ENCODE measurements at regions not wholly inside any gene's neighbourhood (a gene's known extent, or its start where the extent isn't known, plus 50 kb on each side); places are given as distances from the start of the nearest gene placed in this dataset.

DNA sequence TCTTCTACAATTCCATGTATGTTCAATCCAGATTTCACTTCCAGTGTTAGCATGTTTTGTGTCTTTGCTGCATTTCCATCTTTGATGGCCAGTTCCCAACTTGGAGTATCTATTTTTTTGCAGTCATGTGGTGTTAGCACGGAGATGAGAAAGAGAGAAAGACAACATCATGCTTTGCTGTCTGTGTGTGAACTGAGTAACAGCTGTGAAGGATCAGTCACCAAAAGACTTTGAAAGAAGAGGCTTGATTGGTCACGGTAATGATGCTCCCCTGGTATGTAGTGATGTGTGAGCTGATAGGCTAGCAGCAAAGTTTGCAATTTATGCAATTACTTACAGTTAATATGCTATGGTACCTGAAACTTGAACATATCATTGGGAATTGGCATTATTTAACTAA is 731.3 kb upstream of the NRSN1 start:
- DNase-seq = no peak

DNA sequence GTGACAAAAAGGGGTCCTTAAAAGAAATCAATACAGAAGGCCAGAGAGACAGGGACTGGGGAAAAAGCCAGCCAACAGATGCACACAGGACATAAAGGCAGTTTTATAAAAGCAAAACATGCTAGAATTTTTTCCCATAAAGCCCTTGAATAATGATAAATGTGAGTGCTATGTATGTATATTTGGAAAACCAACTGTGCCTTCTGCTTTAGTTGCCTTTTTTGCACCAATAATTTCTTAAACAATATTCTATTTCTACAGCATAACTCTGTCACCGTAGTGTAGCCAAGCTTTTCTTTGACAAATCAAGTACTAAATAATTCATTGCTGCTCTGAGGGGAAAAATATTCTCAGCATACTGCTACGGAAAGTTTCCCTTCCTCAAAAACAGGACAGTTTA is 730.6 kb upstream of the NRSN1 start:
- DNase-seq = no peak

DNA sequence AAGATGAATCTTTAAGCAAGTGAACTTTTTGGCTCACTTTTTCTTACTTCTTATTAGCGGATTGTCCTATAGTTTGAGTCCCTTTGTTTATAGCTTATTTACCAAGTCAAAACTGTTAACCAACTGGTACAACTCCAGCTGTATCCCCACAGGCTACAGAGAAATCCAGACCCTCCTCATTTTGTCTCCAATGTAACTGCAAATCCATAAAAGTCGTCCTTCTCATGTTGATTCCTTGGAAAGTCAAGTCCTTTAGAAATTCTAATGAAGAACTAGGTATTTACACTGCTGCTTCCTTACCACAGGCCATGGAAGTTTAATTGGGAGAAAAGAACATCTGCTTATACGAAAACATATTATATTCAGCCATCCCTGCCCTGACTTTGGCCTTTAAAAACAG is 729.1 kb upstream of the NRSN1 start:
- DNase-seq = no peak

DNA sequence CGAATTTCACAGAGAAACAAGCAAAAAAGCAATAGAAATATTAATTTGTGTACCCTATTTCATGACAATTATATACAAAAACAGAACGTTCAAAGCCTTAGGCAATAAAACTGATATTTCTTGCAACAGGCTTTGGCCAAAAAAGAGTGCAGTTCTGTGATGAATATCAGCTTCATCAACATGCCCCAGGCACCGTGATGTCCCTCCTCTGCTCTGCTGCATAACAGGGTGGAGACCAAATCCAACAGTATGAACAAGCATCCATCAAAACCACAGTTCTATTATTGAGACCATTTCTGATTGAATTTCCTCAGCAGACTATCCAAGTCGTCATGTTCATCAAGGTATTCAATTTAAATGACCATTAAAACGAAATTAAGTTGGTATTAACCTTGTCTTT is 722.6 kb upstream of the NRSN1 start:
- no peak for DNase-seq

DNA sequence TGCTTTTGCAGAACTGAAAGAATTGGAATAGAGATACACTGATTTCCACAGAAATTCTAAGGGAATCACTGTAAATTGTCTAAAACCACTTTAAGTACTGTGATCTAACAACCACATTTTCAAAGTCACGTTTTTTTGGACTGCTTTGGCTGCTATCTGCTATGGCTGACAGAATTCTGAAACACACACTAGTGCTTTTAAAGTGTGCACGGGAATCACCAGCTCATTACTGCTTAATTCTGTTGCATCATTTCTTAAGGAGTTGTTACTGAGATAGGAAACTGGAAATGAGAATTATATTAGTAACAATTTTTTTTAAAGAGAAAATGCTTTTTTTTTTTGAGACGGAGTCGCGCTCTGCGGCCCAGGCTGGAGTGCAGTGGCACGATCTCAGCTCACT is 716.5 kb upstream of the NRSN1 start:
- no peak for DNase-seq

DNA sequence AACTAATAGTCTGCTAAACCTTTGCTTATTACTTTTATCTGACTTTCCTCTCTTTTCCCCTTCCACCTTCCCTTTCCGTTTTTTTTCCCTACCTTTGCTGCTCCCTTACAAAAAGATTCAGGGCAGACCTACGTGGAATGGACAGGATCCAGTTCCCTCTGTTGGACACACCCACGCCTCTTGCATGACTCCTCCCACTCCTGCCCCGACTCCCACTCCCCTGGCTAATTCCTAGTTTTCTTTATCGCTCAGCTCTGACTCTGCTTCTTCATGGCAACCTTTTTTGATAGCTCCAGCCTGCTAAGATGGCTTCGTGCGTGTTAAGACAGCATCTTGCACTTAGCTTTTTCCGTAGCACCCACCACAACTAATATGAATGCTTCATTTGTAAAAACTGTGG is 715.6 kb upstream of the NRSN1 start:
- DNase-seq = no peak

DNA sequence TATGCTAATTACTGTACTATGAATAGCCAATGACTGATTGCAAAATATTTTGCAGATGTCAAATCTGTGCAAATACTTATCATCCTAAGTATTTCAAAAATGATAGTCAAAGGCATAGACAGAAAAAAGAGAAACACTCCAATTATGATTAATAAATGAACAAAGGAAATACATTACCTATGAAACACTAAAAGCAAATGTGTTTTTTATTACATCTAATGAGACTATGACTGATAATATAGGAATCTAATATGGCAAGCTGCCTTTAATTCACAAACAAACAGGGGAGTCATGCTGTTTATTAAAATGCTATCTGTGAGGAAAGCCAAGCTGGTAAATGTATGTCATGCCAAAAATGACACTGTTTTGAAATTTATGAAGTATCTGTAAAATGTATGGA is 713.2 kb upstream of the NRSN1 start:
- DNase-seq = no peak

DNA sequence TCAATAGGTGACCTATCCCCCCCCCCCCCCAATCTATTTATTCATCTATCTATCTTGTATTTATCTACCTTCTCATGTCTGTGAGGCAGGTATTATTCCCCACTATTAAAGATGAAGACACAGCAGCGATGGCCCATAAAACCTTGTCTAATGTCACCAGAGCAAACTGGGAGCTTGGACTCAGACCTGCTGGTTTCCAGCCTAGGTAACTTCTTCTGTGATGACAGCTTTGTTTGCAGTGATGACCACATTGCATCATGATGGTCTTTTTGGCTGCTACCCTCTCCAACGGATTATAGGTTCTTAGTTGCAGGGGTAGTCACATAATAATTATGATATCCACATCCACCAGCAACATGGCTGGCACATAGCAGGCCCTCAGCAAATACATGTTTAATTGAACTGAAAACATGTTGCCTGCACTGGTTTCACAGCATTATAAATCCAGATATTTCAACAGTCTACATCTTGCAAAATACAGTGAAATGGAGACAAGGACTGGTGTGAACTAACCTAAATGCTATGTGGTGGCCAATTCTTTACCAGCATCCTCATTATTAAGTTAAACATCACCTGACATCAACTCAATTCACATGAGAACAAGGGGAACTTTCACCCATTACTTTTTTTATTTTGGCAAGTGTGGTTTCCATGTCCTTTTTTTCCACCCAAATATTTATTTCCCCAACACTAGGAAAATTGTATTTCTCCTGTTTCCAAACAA is 712.5 kb upstream of the NRSN1 start:
- no peak for DNase-seq

DNA sequence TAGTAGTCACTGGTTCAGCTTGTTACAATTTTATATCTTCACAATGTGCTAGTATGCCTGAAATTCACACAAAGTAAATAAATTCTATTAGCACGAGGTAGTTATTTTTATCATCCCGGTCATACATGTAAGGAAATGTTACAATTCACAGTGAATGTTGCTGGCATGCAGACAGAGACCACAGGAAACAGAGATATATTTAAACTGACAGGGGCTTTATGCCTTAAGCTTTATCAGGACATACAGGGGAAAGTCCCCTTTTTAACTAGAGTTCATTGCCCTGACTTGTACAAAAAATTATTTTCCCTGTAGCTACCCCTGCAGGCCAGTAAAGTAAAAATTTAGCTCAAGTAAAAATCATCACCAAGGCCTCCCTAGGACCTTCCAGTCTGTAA is 712.0 kb upstream of the NRSN1 start:
- no peak for DNase-seq

DNA sequence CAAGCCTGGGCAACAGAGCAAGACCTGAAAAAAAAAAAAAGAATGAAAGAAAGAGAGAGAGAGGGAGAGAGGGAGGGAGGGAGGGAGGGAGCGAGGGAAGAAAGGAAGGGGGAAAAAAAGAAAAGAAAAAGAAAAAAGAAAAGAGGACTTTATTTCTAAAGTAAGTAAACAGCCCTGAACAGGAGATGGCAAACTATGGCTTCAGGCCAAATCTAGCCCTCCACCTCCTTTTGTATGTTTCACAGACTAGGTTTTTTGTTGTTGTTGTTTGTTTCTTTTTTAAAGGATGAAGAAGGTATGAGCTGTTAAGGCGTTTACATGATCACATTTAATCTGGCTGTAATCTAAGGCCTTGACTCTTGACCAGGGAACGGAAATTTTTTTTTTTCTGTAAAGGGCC is 711.1 kb upstream of the NRSN1 start:
- no peak for DNase-seq

DNA sequence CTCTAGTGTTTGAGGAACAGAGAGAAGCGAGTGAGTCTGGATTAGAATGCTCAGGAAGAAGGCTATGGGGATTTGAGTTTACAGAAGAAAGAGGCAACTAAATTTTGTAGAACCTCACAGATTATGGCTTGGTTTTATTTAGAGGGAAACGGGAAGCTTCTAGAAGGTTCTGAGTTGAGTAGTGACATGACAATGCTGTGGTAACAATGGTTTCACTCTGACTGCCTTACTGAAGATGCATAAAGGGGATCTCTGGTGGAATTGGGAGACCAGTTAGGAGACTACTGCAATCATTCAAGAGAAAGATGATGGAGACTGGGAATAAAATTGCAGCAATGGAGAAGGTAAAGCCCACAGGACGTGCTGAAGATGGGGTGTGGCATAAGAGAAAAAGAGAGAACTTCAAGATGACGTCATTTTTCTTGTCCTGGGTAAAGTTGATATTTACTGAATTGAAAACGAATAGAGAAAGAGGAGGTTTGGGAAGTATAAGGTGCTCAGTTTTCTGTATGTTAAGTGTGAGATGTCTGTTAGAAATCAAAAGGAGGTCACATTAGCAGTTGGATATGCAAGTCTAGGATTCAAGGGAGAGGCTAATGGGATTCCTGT is 710.1 kb upstream of the NRSN1 start:
- DNase-seq = no peak

DNA sequence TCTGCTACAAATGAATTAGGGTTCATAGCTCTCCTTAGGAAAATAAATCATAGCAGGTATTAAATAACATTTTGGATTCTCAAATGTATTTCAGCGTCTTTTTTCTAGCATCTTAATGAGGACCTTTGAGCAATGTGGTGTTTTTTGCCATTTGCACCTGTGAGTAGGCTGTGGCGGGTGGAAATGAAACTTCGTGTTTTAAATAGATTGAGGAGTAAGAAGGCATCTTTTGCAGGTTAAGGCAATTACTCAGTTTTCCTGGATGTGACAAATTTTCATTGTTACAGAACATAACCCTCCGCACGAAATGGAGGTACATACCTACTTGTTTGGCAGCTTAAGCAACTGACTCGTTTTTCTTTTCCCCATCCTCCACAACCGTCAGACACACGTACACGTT is 708.9 kb upstream of the NRSN1 start:
- DNase-seq = no peak

DNA sequence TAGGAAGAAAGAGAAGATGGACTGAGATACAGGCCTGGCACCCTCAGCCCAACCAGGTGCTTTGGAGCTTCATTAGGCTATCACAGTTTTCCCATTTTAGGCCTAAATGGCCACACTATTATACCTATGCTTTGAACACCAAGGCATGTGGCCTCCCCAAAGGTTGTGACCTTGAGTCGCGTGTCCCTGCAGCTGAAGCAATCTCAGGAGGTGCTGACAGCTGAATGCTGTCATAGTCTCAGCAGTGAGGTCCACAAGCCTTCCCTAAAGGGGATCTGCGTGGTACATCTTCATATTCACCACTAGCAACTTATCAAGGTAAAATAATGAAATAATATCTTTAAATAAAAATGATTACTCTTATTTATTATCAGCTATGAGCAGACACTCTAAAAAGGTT is 707.9 kb upstream of the NRSN1 start:
- no peak for DNase-seq

DNA sequence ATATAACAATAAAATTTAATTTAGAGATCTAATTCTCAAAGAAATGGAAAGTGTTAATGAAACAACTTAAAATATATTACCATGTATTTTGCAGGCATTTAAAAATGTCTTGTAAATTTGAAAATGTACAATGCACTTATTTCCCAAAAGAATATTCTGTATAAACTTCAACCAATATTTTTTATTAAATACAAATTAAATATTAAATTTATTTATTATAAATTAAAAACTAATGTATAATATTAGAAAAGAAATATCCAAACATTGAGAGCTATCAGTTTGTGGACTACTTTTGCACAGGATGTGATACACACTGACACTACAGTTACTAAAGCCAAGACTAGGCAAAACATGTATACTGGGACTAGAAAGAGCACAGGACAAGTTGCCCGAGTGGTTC is 707.0 kb upstream of the NRSN1 start:
- no peak for DNase-seq

DNA sequence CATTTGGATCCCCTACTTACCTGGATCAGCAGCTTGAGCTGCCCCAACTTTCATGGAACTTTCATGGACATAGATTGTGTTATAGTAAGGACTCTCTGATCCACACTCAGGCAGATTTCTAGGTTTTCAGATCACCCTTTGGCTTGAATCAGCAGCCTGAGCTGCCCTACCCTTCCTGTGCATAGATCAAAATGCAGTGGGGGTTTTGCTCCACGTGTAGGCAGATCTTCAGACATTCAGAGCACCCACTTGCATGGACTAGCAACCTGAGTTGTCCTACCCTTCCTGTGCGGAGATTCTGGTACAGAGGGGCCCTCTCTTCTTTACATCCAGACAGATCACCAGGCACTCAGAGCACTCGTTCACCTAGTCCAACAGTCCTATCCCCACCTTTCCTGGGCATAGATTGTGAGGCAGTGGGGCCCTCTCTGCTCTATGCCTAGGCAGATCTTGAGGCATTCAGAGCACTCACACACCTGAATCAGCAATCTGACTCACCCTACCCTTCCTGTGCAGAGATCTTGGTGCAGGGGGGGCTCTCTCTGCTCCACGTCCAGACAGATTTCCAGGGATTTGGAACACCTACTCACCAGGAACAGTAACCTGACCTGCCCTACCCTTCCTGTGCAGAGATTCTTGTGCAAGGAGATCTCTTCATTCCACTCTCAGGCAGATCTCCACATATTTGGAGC is 705.2 kb upstream of the NRSN1 start:
- no peak for DNase-seq

DNA sequence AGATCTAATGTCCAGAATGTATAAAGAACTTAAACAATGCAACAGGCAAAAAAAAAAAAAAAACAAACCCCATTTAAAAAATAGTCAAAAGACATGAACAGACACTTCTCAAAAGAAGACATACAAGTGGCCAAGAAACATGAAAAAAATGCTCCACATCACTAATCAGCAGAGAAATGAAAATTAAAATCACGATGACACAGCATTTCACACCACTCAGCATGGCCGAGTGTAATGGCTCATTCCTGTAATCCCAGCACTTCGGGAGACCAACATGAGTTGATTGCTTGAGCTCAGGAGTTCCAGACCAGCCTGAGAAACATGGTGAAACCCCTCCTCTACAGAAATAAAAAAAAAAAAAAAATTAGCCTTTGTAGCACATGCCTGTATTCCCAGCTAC is 701.4 kb upstream of the NRSN1 start:
- DNase-seq = no peak

DNA sequence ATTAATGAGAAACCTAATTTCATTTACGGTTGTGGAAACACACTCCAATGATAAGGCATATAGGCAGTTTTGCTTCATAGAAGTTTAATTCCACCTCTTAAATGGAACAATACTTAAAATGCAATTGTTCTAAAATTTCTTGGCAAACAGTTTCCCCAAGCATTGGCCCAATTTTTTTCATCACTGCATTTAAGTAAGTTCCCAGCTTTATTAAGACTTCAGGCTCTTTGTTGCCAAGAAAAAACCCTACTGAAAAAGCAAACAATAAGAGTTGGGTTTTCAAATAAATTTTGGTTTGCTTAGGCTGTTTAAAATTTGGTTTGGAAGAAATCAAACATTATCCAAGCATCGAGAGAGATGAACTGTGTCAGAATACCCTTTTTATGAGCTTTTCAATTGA is 690.9 kb upstream of the NRSN1 start:
- no peak for DNase-seq

DNA sequence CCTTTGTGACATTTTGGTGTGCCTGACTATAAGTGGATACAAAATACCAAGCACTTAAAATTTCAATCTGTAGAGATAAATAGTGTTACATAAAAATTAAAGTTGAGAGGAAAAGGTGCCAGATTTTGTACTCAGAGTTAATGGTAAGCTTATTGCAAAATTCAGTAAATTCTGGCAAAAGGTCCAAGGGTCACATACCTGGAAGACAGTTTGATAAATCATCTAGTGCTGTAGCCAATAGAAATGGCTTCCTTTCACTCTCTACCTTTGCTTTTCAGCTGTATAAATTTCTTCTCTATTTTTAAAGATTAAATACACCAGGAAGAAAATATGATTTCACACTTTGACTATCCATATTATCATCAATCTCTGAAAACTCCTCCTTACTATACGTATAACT is 690.2 kb upstream of the NRSN1 start:
- DNase-seq = no peak

DNA sequence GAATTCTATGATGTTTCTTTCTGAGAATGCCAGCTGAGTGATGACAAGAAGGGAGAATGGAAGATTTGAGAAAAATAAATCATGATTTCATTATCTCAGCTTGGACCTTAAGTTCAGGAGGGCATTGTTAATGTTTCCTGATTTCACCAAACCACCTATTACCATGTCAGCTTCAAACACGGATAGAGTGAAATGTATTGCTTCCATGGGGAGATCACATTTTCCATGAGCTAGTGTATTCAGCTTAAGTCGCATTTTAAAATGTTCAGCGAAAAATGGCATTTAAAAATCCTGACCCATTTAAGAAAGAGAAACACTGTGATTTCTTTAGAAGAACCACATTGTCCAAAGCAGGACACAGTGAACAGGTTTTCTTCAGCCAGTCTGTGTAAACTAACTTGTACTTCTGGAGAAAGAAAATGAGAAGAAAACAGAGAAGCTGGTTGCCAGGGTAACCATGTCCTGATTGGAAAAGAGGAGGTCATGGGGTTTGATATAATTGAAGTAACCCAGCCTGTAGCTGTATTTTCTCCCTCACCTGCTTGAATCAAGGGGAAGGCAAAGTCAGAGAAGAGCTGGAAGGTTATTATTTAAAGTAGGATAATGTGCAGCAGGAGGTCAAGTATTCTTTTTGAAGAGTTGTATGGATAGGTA is 684.1 kb upstream of the NRSN1 start:
- no peak for DNase-seq

DNA sequence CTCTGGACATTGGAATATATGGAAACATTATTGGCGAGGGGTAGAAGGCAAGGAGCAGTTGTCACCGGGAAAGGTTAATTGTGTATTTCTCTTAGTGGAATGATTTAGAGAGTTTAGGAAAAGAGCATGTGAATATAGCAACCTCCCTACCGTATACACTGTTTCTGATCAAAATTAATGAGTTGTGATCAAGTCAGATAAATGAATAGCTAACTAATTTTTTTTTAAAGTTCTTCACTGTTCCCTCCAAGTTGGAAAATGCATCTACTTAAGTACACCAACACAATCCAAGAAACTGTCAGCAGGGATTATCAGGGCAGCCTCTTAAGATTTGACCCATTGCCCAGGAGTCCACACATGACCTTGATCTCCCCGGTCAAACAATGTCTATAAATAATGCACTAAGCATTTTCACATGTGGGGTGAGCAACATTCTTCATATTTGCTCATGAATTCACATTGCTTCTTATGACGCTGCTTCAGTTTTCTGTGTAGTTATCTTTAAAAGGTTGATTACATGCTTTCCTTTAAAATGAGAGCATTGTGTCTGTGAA is 680.8 kb upstream of the NRSN1 start:
- DNase-seq = no peak

DNA sequence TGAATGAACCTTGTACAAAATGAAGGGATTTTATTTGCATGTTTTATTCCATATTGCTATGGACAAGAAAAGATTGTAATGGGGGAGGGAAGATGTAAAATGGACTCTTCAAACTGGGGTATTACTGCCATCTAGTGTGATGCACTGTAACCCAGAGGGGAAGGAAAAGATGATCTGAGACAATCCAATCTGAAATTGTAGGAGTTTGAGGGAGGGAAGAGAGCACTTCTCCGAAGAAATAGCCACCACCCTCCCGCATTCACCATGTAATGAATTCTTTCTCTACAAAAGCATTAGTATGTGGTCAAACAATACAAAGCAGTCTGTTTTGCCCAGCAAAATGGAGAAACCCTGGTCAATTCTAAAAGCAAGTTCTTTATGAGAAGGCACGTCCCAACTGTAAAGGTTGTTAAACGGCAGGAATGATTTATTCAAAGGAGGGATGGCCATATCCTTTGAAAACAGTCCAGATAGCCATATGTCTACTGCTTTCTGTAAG is 679.5 kb upstream of the NRSN1 start:
- no peak for DNase-seq

DNA sequence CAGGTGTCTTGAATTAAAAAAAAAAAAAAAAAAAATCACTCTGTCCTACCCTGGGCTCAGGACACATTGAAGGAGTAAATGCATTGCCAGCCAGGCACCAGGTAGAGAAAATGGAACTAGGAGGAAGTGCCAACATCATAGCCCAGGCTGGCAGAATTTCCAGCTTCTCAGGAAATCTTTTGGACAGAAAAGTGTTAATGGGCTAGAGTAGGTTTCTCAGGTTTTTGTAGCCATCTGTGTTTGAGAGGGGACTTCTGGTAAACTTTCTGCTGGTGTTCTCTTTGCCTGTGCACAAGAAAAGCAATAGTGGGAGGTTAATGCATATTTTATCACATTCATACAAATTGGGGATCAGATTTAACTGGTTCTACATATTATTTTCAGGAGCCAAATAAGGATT is 678.3 kb upstream of the NRSN1 start:
- DNase-seq = no peak

DNA sequence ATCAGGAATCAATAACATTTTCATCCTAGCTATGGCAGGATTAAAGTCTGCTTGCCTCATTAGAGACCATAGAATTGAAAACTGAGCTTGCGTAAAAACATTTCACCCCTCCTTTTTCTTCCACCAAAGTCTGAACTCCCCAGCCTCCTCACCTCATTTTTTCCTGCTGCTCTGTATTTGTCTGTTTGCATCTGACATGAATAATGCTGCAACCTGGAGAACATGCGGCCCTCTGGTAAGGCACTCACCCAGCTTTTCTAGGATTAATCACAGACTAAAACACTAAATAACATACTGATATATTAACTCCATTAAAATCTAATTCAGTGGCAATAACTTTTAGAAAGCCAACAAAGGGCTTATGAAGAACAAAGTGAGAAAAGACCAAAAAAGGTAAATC is 677.7 kb upstream of the NRSN1 start:
- no peak for DNase-seq

Measured in DMS153 (cell line).